Neutrophil (primary cell): ENCODE measurements at regions not wholly inside any gene's neighbourhood (a gene's known extent, or its start where the extent isn't known, plus 50 kb on each side); places are given as distances from the start of the nearest gene placed in this dataset.

Experiments used
- H3K27ac ChIP-seq: fragments of 200-600 bp; sonication (generic); 2 replicates; pipeline ENCODE4 v1.5.1; 2016; ENCODE audit warnings: mild to moderate bottlenecking, moderate library complexity
- H3K27me3 ChIP-seq: fragments of 200-600 bp; sonication (generic); 2 replicates; pipeline ENCODE4 v1.6.0; 2016; ENCODE audit warnings: mild to moderate bottlenecking
- H3K36me3 ChIP-seq: fragments of 200-600 bp; sonication (generic); 2 replicates; pipeline ENCODE4 v1.5.1; 2017
- H3K4me1 ChIP-seq, 2 experiments: fragments of 200-600 bp in 1 of 2; sonication (generic) in 1 of 2; 1 replicate in 1 of 2; 2 replicates in 1 of 2; pipeline versions ENCODE4 v1.5.1 to v1.6.1; 2013 to 2016; ENCODE audit warnings: low read depth in 1 of 2, low read length in 1 of 2, mild to moderate bottlenecking in 1 of 2, moderate library complexity in 1 of 2; ENCODE audit not compliant: control insufficient read depth in 1 of 2, insufficient read depth in 1 of 2
- H3K4me3 ChIP-seq, 2 experiments: fragments of 200-600 bp in 1 of 2; sonication (generic) in 1 of 2; 1 replicate in 1 of 2; 2 replicates in 1 of 2; pipeline ENCODE4 v1.5.1; 2013 to 2016; ENCODE audit warnings: low read depth in 1 of 2, low read length in 1 of 2, mild to moderate bottlenecking in 1 of 2, moderate library complexity in 1 of 2
- H3K9me3 ChIP-seq: fragments of 200-600 bp; sonication (generic); 2 replicates; pipeline ENCODE4 v1.5.1; 2016
- TF ChIP-seq, protein P1 (sequence below): fragments of 200-600 bp; sonication (generic); IDR thresholded peaks from 2 replicates; pipeline ENCODE4 v1.5.1; 2016; ENCODE audit warnings: antibody characterized with exemption

DNA sequence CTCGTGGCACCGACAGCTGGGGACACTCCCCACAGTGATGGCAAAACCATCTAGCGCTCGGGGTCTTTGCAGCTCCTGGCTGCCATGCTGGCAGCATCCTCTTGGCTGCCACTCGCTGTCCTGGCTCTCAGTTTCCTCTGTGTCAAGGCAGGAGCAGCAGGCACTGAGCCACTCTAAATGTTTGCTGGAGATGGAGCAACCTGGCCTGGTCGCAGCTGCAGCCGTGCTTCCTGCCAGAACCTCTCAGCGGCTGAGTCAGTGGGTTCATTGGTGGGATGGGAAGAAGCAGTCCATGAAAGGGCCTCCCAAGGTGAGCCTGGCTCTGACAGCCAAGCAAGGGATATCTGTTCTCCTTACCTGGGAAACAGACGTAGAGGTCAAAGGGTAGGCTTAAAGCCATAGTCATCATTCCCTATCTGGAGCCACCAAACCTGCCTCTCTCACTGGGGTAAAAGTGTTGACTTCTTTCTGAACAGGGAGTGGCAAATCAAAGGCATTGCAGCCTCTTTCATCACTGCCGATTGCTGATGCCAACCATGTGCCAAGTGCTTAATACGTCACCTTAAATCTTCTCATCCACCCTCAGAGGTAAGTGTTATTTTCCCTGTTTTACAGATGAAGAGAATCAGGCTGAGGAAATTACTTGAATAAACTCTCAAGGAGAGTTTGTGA lies 304.8 kb upstream of the ZNF462 start:
- no peaks in the 10 kb centered on the region for H3K4me1 ChIP-seq
- H3K36me3 ChIP-seq, result no peaks in the 10 kb centered on the region
- H3K9me3 ChIP-seq, result no peaks in the 10 kb centered on the region
- H3K27ac ChIP-seq, result no peak overlapping the region
- TF ChIP-seq, protein P1, sequence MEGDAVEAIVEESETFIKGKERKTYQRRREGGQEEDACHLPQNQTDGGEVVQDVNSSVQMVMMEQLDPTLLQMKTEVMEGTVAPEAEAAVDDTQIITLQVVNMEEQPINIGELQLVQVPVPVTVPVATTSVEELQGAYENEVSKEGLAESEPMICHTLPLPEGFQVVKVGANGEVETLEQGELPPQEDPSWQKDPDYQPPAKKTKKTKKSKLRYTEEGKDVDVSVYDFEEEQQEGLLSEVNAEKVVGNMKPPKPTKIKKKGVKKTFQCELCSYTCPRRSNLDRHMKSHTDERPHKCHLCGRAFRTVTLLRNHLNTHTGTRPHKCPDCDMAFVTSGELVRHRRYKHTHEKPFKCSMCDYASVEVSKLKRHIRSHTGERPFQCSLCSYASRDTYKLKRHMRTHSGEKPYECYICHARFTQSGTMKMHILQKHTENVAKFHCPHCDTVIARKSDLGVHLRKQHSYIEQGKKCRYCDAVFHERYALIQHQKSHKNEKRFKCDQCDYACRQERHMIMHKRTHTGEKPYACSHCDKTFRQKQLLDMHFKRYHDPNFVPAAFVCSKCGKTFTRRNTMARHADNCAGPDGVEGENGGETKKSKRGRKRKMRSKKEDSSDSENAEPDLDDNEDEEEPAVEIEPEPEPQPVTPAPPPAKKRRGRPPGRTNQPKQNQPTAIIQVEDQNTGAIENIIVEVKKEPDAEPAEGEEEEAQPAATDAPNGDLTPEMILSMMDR, result no peak
- H3K4me3 ChIP-seq, result no peak overlapping the region
- no peaks in the 10 kb centered on the region for H3K27me3 ChIP-seq

DNA sequence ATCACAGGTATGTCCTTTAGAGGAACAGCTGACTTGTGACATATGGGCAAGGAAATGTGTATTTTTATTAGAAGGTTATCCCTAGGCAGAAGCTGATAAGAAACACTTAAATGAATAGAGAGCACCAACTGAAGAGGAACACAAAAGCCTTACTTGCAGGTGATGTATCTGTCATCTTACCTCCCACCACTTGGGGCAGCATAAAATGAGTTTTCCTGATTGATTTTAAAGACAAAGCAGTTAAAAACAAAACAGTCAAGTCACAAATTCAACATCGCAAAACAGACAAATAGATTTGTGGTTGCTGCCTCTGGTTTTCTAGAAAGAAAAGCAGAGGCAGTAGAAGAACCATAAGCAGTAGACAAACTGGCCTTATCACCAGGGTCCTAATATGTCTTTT lies 302.4 kb upstream of the ZNF462 start:
- no peaks in the 10 kb centered on the region for H3K9me3 ChIP-seq
- H3K36me3 ChIP-seq, result no peaks in the 10 kb centered on the region
- H3K27me3 ChIP-seq, result no peaks in the 10 kb centered on the region
- H3K4me3 ChIP-seq, result no peak overlapping the region
- no peak overlapping the region for H3K27ac ChIP-seq
- TF ChIP-seq, protein P1, result no peak
- no peaks in the 10 kb centered on the region for H3K4me1 ChIP-seq

DNA sequence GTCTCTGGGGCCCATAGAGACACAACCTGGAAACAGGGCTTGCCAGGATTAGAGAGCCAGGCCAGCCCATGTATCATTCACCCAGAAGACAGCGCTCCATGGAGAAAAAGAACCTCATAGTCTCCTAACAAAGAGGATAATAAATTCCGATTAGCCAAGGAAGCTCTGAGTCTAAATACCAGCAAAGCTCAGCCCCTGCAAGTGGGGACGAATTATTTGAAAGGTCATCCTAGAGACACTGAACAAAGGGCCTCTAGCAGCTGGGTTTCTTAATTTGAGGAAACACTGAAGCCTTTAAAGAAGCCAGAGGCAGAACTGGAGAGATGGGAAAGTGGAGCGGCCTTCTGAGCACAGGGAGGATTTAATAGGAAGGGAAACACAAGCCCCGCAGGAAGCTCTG lies 287.1 kb upstream of the ZNF462 start:
- Histone ChIP-seq H3K9me3 (no peaks in the 10 kb centered on the region), H3K36me3 (no peaks in the 10 kb centered on the region), H3K27me3 (no peaks in the 10 kb centered on the region), H3K27ac (no peak overlapping the region), H3K4me1 (no peaks in the 10 kb centered on the region), H3K4me3 (no peak overlapping the region)
- TF ChIP-seq, protein P1, result no peak

DNA sequence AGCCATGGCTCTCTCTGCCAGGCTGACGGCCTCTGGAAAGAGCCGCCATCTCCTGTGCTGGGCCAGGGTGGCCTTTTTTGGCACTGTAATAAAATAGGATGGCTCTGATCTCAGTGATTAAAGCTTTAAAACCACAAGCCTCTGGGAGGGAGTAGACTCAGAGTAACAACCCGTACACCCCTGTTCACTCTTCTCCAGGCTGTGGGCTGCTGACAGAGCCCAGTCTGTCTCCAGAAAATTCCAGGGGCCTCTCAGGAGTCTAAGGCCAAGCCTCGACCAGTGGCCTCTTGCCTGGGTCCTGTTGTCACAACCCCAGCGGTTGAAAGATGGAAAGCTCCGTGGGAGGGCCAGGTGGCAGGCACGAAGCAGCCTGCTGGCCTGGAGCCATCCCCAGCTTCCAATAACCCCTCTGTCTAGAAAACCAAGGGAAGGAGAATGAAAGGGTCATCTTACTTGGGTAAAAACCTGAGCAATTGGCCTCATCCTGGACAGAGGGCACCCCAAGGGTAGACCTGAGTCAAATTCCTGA lies 286.7 kb upstream of the ZNF462 start:
- Histone ChIP-seq H3K4me1 (no peaks in the 10 kb centered on the region), H3K27ac (no peak overlapping the region), H3K27me3 (no peaks in the 10 kb centered on the region), H3K4me3 (no peak overlapping the region), H3K9me3 (no peaks in the 10 kb centered on the region), H3K36me3 (no peaks in the 10 kb centered on the region)
- TF ChIP-seq, protein P1, result no peak

DNA sequence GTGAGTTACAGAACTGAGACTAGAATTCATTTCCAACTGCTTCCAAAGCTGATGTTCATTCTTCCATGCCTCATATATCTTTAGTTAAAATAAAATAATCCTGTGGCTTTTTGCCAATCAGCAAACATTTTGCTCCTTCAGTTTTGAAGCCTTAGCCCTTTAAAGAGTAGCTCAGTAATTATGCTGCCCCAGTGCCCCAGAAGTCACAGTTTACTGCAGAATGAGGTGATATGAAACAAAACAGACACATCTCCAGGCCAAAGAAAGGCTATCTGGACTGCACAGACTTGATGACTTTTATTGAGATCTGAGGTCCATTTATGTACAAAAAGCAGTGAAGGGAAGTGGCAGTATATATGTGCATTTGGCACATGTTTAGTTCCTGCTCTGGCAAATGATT lies 285.8 kb upstream of the ZNF462 start:
- H3K4me1 ChIP-seq, result no peaks in the 10 kb centered on the region
- no peaks in the 10 kb centered on the region for H3K9me3 ChIP-seq
- H3K27ac ChIP-seq, result no peak overlapping the region
- no peaks in the 10 kb centered on the region for H3K36me3 ChIP-seq
- no peaks in the 10 kb centered on the region for H3K27me3 ChIP-seq
- TF ChIP-seq, protein P1, result no peak
- H3K4me3 ChIP-seq, result no peak overlapping the region
